Stimulated activated CD8-positive, alpha-beta memory T cell treated with anti-CD3 and anti-CD28 coated beads, Interleukin-12 subunit alpha, Interleukin-12 subunit beta, amount 100 ng/mL, for 1 hour (primary cell): ENCODE measurements at regions not wholly inside any gene's neighbourhood (a gene's known extent, or its start where the extent isn't known, plus 50 kb on each side); places are given as distances from the start of the nearest gene placed in this dataset.

Source experiments
- DNase-seq: peaks from one replicate; pipeline ENCODE4 v3.0.0-alpha.2; 2020; ENCODE audit warnings: low read depth

DNA sequence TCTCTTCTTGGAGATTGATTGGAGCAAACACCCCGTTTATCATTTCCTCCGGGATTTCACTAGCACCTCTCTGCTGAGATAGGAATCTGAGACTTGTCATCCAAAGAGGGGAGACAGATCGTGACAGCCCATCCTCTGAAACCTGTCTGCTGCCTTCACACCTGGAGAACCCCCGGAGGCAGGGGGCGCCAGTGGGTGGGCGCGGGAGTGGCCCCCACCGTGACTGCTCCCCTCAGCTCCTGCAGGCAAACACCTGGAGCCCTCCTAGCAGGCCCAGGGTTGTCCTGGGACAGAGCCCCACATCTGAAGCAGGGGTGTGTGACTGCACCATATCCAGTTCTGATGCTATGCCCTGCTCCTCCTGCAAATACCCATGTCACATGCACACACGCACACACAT lies 209.5 kb upstream of the POU3F1 start:
- no peak for DNase-seq

DNA sequence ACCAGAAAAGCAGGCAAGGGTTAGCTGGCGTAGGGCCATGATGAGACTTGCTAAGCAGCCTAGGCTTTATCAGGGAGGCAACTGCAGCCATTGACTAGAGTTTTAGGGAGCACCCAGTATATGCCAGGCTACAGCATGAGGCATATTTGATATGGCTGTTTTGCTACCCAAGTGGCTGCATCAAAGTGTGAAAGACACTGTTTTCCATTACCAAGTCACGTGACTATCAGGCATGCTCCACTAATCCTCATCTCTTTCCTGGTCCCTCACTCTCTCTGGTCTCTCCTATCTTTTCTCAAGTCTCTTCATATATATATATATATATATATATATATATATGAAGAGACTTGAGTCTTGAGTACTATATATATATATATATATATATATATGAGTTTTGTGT lies 206.7 kb upstream of the POU3F1 start:
- no peak for DNase-seq

DNA sequence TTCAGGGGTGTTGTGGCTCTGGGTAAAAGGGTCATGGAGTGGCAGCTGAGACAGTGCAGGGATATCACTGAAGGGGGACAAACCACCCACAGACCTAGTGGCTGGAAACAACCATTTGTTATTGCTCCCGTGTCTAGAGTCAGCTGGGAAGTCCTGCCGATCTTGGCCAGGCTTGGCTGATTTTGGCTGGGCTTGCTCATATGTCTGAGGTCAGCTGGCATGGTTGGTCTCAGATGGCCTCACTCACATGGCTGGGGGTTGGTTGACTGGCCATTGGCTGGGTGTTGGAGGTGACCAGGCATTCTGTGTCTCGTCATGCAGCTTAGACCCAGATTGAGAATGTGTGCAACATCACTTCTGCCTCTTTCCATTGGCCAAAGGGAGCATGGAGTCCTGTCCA lies 203.8 kb upstream of the POU3F1 start:
- DNase-seq: no peak

DNA sequence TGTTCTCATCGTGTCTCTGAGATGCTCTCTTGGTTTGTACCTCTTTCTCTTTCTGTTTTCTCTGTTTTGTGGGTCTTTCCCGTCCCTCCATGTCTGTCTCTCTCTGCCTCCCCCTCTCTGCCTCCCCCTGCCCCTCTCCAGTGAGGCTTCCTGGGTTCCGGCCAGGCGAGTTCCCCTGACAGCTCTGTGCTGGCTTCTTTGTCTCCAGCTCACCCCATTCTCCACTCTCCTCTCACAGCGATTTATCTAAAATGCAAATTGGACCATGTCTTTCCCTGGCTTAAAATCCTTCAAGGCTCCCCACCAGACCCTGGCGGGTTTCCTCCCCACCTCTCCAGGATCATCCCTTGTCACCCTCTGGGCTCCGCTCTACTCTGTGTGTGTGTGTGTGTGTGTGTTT lies 202.4 kb upstream of the POU3F1 start:
- no peak for DNase-seq

DNA sequence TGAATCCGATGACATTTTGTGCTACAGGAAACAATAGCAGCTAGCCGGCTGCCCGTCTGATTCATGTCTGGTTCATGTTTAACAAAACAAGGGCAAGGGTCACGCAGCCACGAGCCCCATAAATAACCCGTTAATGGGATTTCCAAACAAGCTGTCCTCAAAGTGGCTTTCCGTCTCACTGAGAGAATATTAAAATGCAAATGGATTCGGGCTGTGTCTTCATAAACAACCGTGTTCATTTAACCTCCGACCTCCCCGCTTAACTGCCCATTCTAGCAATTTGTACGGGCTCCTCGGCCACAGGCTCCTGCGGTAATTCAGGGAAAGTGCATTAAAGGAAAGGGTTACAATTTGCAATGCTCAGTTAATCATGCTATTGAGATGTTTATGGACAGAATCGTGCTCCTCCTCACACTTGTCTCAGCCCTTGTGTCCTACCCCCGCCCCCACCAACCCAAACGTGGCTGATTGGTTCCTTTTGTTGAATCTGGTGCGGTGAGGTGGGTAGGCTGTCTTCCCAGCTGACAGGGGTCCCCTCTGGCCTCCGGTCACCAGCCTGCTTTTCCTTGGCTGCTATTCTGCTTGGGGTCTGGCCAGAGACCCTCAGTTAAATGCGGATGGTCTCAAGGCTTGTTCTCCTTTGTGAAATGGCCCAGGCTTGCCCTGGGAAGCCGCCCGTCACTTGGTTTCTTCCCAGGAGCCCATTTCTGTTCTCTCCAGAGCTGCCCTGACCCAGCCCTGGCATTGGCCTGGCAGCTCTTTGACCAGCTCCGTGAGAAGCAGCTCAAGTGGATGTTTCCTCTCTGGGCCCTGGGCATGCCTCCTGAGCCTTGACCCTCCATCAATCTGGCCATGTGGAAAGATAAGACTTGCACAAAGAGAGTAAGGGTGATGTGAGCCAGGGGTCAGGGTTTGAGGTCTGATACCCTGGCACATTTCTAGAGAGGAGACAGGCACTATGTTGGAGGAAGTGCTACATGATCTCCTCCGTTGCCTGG lies 200.7 kb upstream of the POU3F1 start:
- no peak for DNase-seq

- no peak for DNase-seq
Observed at GRCh38 chr1:38244218-38244845, 197.7 kb upstream of the POU3F1 start.

DNA sequence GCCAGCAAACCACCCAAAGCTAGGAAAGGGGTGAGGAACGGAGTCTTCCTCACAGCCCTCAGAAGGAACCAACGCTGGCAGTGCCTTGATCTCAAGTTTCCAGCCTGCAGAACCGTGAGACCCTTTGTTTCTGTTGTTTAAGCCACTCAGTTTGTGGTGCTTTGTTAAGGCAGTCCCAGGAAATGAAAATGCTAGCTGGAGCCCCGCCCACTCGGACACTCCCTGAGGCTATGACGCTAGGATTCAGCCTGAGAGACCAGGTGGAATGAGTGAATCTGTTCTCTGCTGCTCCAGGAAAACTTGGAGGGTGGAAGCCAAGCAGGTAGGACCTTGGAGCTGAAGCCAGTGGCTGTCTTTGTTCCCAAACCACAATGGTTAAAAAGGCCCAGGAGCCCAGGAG lies 196.5 kb upstream of the POU3F1 start:
- DNase-seq: no peak

- DNase-seq: no peak
Observed at GRCh38 chr1:38242506-38242905, 195.9 kb upstream of the POU3F1 start.

- DNase-seq: no peak
Observed at GRCh38 chr1:38241594-38242334, 195.2 kb upstream of the POU3F1 start.

GRCh38 chr1:38240618-38241017 lies 194.0 kb upstream of the POU3F1 start:
- no peak for DNase-seq

GRCh38 chr1:38239258-38239835 lies 192.8 kb upstream of the POU3F1 start:
- DNase-seq: no peak

- no peak for DNase-seq
Observed at GRCh38 chr1:38238294-38238693, 191.7 kb upstream of the POU3F1 start.

- DNase-seq: no peak
Observed at GRCh38 chr1:38235705-38236104, 189.1 kb upstream of the POU3F1 start.

- DNase-seq: no peak
Observed at GRCh38 chr1:38231941-38232340, 185.3 kb upstream of the POU3F1 start.

- DNase-seq: no peak
Observed at GRCh38 chr1:38228718-38229117, 182.1 kb upstream of the POU3F1 start.

GRCh38 chr1:38225745-38226144 lies 179.2 kb upstream of the POU3F1 start:
- no peak for DNase-seq

GRCh38 chr1:38223391-38223790 lies 176.8 kb upstream of the POU3F1 start:
- DNase-seq: no peak

GRCh38 chr1:38222891-38223290 lies 176.3 kb upstream of the POU3F1 start:
- DNase-seq: no peak

GRCh38 chr1:38221006-38221649 lies 174.5 kb upstream of the POU3F1 start:
- DNase-seq: no peak

- DNase-seq: no peak
Observed at GRCh38 chr1:38217316-38217715, 170.7 kb upstream of the POU3F1 start.

DNA sequence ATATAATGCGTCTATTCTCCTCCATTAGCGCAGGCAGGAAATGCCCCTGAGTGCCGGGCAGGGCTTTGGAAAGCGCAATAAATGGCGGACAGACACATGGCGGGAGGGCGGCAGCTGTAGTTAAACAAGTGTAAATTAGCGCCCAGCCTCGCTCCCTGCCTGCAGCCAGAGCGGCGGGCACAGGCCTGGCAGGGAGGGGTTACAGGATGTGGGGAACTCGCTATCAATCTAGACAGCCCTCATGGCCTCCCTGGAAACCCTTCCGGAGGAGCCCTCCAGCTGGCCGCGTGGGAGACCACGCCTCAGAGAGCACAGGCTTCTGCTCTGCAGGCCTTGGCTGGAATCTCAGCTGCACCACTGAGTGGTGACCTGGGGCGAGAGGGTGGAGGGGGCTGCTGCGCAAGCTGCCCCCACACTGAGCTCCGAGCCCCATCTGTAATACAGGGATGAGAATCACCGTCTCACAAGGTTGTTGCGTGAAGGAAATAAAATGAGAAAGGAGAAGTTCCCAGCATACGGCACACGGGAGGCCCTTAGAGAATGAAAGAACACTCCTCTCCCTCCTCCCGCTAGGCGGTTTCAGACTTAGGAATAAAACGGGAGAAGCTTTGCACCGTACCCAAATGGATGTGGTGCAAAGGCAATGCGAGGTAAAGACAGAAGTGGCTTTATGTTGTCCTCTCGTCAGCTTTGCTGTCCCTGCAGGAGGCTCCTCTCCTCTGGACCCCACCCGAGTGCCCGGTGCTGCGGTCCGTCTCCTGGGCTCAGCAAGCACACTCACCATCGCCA lies 167.2 kb upstream of the POU3F1 start:
- DNase-seq: no peak
